Astrocyte (in vitro differentiated cells and primary cell): ENCODE measurements at regions not wholly inside any gene's neighbourhood (a gene's known extent, or its start where the extent isn't known, plus 50 kb on each side); places are given as distances from the start of the nearest gene placed in this dataset.

Experiments
- DNase-seq: peaks from one replicate; pipeline ENCODE4 v3.0.0-alpha.2; 2010; ENCODE audit warnings: low read depth
- FAIRE-seq: peaks from 2 replicates; lab custom pipeline; 2011; peaks lifted over from hg19 to GRCh38; lab: Jason Lieb, UNC
- H2AFZ ChIP-seq: 2 replicates; pipeline ENCODE4 v1.6.0; 2012; ENCODE audit warnings: low read depth, low read length, inconsistent platforms
- H3K27ac ChIP-seq: 2 replicates; pipeline ENCODE4 v1.5.1; 2011; ENCODE audit warnings: low read depth, low read length, inconsistent platforms
- H3K27me3 ChIP-seq: 2 replicates; pipeline ENCODE4 v1.6.0; 2011; ENCODE audit warnings: low read length, inconsistent platforms; ENCODE audit not compliant: insufficient read depth
- H3K36me3 ChIP-seq: 2 replicates; pipeline ENCODE4 v1.5.1; 2011; ENCODE audit warnings: low read length, inconsistent platforms; ENCODE audit not compliant: insufficient read depth
- H3K4me1 ChIP-seq: 2 replicates; pipeline ENCODE4 v1.5.1; 2011; ENCODE audit warnings: low read length, inconsistent platforms; ENCODE audit not compliant: insufficient read depth
- H3K4me2 ChIP-seq: 2 replicates; pipeline ENCODE4 v1.6.0; 2012; ENCODE audit warnings: low read length, inconsistent platforms
- H3K4me3 ChIP-seq: 2 replicates; pipeline ENCODE4 v1.5.1; 2011; ENCODE audit warnings: low read depth, mild to moderate bottlenecking, low read length, inconsistent platforms; ENCODE audit not compliant: insufficient read depth
- H3K79me2 ChIP-seq: 2 replicates; pipeline ENCODE4 v1.6.0; 2012; ENCODE audit warnings: mild to moderate bottlenecking, low read length, inconsistent platforms; ENCODE audit not compliant: insufficient read depth
- H3K9ac ChIP-seq: 2 replicates; pipeline ENCODE4 v1.6.0; 2012; ENCODE audit warnings: mild to moderate bottlenecking, low read length, inconsistent platforms
- H3K9me3 ChIP-seq: 2 replicates; pipeline ENCODE4 v1.5.1; 2012; ENCODE audit warnings: low read depth, mild to moderate bottlenecking, low read length, inconsistent platforms; ENCODE audit not compliant: insufficient read depth
- H4K20me1 ChIP-seq: 2 replicates; pipeline ENCODE4 v1.6.0; 2012; ENCODE audit warnings: low read length, inconsistent platforms; ENCODE audit not compliant: insufficient read depth
- H3K27ac Mint-ChIP-seq: one replicate; pipeline ENCODE4 v1.8.0; 2021; ENCODE audit warnings: mild to moderate bottlenecking, mixed read lengths; ENCODE audit not compliant: unreplicated experiment
- H3K27me3 Mint-ChIP-seq: one replicate; pipeline ENCODE4 v1.8.0; 2021; ENCODE audit warnings: low read depth, mixed read lengths; ENCODE audit not compliant: unreplicated experiment
- H3K36me3 Mint-ChIP-seq: one replicate; pipeline ENCODE4 v1.8.0; 2021; ENCODE audit warnings: low read depth, mixed read lengths; ENCODE audit not compliant: unreplicated experiment
- H3K4me1 Mint-ChIP-seq: one replicate; pipeline ENCODE4 v1.8.0; 2021; ENCODE audit warnings: low read depth, mixed read lengths; ENCODE audit not compliant: unreplicated experiment
- H3K4me3 Mint-ChIP-seq: one replicate; pipeline ENCODE4 v1.8.0; 2021; ENCODE audit warnings: mild to moderate bottlenecking, moderate library complexity, mixed read lengths; ENCODE audit not compliant: unreplicated experiment
- H3K9me3 Mint-ChIP-seq: one replicate; pipeline ENCODE4 v1.8.0; 2021; ENCODE audit warnings: mild to moderate bottlenecking, mixed read lengths; ENCODE audit not compliant: unreplicated experiment
- CTCF ChIP-seq: IDR thresholded peaks from 2 replicates; pipeline ENCODE4 v1.5.1; 2011; ENCODE audit warnings: low read depth, mild to moderate bottlenecking, inconsistent platforms, low read length, moderate library complexity; ENCODE audit not compliant: insufficient read depth
- EZH2 ChIP-seq: IDR thresholded peaks from 2 replicates; pipeline ENCODE4 v1.6.1; 2012; ENCODE audit warnings: mild to moderate bottlenecking, low read length, inconsistent platforms; ENCODE audit not compliant: insufficient read depth

- peaks cover 2% of the 10 kb centered on the region for H3K27me3 ChIP-seq
- DNase-seq (no peak), FAIRE-seq (no peak)
- no peaks in the 10 kb centered on the region for H4K20me1 ChIP-seq
- H3K4me1 Mint-ChIP-seq: peaks cover 7% of the 10 kb centered on the region
- no peaks in the 10 kb centered on the region for H3K9me3 Mint-ChIP-seq
- H3K4me2 ChIP-seq: no peak overlapping the region
- no peak overlapping the region for H3K4me3 Mint-ChIP-seq
- no peak overlapping the region for H3K9ac ChIP-seq
- H3K36me3 ChIP-seq: no peaks in the 10 kb centered on the region
- no peaks in the 10 kb centered on the region for H3K4me1 ChIP-seq
- H3K4me3 ChIP-seq: no peak overlapping the region
- H2AFZ ChIP-seq: no peak overlapping the region
- no peaks in the 10 kb centered on the region for H3K36me3 Mint-ChIP-seq
- no peak overlapping the region for H3K27ac ChIP-seq
- H3K9me3 ChIP-seq: peaks cover 10% of the 10 kb centered on the region
- H3K27me3 Mint-ChIP-seq: peaks cover 42% of the 10 kb centered on the region
- H3K79me2 ChIP-seq: no peaks in the 10 kb centered on the region
- H3K27ac Mint-ChIP-seq: no peak overlapping the region
- no peak for TF ChIP-seq CTCF
Measured at GRCh38 chr22:49448526-49448925, 379.1 kb downstream of the BRD1 start.

GRCh38 chr22:49447837-49448236, 379.8 kb downstream of the BRD1 start:
- Mint-ChIP-seq H3K36me3 (no peaks in the 10 kb centered on the region), H3K27ac (no peak overlapping the region), H3K27me3 (peaks cover 42% of the 10 kb centered on the region), H3K4me3 (no peak overlapping the region), H3K9me3 (no peaks in the 10 kb centered on the region), H3K4me1 (peaks cover 7% of the 10 kb centered on the region)
- Histone ChIP-seq H3K9ac (no peak overlapping the region), H3K27me3 (peaks cover 2% of the 10 kb centered on the region), H2AFZ (no peak overlapping the region), H3K79me2 (no peaks in the 10 kb centered on the region), H3K36me3 (no peaks in the 10 kb centered on the region), H3K27ac (no peak overlapping the region), H4K20me1 (no peaks in the 10 kb centered on the region), H3K9me3 (peaks cover 10% of the 10 kb centered on the region), H3K4me1 (no peaks in the 10 kb centered on the region), H3K4me2 (no peak overlapping the region), H3K4me3 (no peak overlapping the region)
- TF ChIP-seq EZH2 (no peak), CTCF (no peak)
- FAIRE-seq (no peak), DNase-seq (no peak)

GRCh38 chr22:49446759-49447710, 380.6 kb downstream of the BRD1 start:
- peaks cover 5% of the 10 kb centered on the region for H3K9me3 ChIP-seq
- H3K36me3 ChIP-seq: no peaks in the 10 kb centered on the region
- no peak overlapping the region for H3K27ac ChIP-seq
- H3K27me3 Mint-ChIP-seq: peaks cover 42% of the 10 kb centered on the region
- peaks cover 7% of the 10 kb centered on the region for H3K4me1 Mint-ChIP-seq
- no peak overlapping the region for H2AFZ ChIP-seq
- no peak for DNase-seq
- H3K27me3 ChIP-seq: peaks cover 2% of the 10 kb centered on the region
- H3K27ac Mint-ChIP-seq: no peak overlapping the region
- no peaks in the 10 kb centered on the region for H3K4me1 ChIP-seq
- no peak for FAIRE-seq
- no peak overlapping the region for H3K4me3 Mint-ChIP-seq
- no peaks in the 10 kb centered on the region for H3K36me3 Mint-ChIP-seq
- H4K20me1 ChIP-seq: no peaks in the 10 kb centered on the region
- H3K4me2 ChIP-seq: no peak overlapping the region
- no peak overlapping the region for H3K4me3 ChIP-seq
- no peak overlapping the region for H3K9ac ChIP-seq
- H3K9me3 Mint-ChIP-seq: no peaks in the 10 kb centered on the region
- TF ChIP-seq CTCF (no peak), EZH2 (no peak)
- no peaks in the 10 kb centered on the region for H3K79me2 ChIP-seq
